ENCODE measurements at regions not wholly inside any gene's neighbourhood (a gene's known extent, or its start where the extent isn't known, plus 50 kb on each side); places are given as distances from the start of the nearest gene placed in this dataset.
"Not testable (repeated sequence)": the region's sequence is repeated elsewhere in the genome, so short reads cannot be mapped to it uniquely, and the experiment has no call there.

DNA sequence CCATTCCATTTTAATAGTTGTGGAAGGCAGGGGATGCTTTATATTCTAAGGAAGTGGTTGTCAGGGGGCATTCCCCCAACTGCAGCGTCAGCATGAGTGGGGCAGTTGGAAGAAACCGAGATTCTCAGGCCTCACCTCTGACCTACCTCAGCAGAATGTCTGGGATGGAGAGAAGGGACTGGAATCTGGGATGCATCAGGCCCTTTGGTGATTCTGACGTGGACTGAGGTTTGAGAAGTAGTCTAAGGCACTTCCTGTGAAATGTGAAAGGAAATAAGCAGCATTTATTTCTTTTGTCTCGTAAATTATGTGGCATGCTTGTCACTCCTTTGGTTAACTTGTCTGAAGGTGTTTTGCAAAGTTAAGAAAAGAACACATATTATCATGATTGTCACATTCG is 540.7 kb upstream of the NETO1 start:
- DNase-seq: no peak

DNA sequence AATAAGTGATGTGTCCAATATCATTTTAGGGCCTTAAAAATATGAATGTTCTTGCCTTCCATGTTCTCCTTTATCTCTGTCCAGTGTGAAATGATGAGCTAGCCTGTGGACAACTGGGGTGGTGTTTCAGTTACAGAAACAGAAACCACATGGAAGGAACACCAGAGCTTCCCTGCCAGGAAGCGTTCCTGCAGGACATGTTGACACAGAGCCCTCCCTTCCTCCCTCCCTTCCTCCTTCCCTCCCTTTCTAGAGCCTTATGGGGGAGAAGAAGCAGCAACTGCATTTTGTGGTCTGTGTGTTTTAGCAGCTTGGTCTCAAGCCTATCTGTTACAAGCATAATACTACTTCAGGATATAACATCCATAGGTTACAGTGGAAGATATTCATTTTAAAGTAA is 539.7 kb upstream of the NETO1 start:
- DNase-seq: no peak

- DNase-seq: no peak
These were observed 516.5 kb upstream of the NETO1 start for GRCh38 chr18:73384246-73384645.

GRCh38 chr18:73381699-73382036 is 513.9 kb upstream of the NETO1 start:
- no peak for DNase-seq

DNA sequence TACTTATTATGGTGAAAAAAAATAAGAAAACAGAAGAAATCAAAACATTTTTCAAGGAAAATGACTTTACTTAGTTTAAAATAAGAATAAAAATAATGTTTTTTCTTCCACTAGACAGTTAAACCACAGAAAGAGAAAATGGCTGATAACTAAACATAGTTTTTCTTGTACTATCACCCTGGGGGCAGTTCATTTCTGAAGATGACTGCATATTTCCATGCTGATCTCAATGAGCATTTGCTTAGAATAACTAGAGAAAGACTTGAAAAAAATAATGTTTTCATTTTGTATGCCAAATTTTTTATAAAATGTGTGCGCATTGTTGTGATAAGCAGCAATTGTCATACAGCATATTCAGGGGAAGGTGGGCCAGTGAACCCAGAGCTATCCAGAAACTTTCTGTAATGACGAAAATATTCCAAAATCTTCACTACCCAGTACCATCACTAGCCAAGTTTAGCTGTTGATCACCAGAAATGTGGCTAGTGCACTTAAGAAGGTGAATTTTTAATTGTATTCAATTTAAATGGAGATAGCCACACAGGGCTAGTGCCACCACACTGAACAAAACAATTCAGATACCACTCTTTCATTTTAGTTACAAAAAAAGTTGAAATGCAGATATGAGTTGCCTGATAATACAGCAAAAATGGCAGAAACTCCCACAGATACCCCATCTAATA is 513.4 kb upstream of the NETO1 start:
- DNase-seq: no peak

- no peak for DNase-seq
These were observed 498.9 kb upstream of the NETO1 start for GRCh38 chr18:73366713-73367112.

GRCh38 chr18:73365018-73365417 is 497.2 kb upstream of the NETO1 start:
- no peak for DNase-seq

- no peak for DNase-seq
These were observed 487.3 kb upstream of the NETO1 start for GRCh38 chr18:73355121-73355520.

- no peak for DNase-seq
These were observed 484.8 kb upstream of the NETO1 start for GRCh38 chr18:73352546-73352945.

DNA sequence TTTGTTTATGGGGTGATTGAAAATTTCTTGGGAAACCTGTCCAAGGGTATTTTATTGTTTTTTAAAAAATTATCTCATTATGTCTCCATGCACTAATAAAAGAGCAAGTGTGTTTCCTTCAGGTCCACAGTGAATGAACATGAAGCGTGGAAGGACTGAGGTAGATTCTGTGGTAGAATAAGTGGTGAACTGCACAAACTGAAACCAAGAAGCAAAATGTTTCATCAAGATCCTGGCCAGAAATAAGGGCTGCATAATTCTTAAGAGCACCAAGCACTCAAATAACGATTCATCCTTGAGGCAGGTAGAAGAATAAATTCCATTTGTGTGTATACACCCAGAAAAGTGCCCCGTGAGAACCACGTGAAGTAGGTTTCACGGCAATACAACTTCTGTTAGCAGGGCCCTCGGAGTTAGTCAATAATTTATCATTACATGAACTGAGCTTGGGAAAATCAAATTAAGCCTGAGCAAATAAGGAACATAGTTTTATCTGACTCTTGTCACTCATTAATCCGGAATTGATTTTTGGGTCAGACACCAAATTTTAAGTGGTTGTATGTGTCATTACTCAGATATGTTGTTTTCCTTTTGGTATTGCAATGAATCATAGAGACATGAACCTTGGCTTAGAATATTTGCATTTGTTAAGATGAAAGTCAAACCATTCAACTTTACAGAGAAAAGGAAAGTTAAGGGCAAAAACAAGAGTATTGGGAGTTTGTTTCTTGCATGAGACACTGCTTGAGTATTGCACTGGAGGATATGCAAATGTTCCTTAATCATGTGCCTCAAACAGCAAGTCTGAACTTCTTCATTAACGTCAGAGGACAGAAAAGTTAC is 472.6 kb upstream of the NETO1 start:
- DNase-seq: no peak

GRCh38 chr18:73331212-73331772 is 463.5 kb upstream of the NETO1 start:
- no peak for DNase-seq

- DNase-seq: not testable (repeated sequence)
These were observed 462.3 kb upstream of the NETO1 start for GRCh38 chr18:73330106-73330505.

DNA sequence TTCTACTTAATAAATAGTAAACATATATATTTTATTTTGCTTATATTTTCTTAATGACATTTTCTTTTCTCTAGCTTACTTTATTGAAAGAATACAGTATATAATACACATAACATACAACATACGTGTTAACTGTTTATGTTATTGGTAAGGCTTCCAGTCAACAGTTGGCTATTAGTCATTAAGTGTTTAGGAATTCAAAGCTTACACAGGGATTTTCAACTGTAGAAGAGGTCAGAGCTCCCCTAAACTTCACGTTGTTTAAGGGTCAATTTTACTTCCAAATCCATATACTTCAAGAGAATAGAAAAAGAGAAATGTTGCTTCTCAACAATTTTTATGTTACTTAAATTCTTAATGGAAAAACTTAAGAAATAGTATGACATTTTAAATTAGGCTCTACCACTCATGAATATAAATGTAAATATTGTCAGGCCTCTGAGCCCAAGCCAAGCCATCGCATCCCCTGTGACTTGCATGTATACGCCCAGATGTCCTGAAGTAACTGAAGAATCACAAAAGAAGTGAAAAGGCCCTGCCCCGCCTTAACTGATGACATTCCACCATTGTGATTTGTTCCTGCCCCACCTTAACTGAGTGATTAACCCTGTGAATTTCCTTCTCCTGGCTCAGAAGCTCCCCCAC is 456.5 kb upstream of the NETO1 start:
- DNase-seq: not testable (repeated sequence)

DNA sequence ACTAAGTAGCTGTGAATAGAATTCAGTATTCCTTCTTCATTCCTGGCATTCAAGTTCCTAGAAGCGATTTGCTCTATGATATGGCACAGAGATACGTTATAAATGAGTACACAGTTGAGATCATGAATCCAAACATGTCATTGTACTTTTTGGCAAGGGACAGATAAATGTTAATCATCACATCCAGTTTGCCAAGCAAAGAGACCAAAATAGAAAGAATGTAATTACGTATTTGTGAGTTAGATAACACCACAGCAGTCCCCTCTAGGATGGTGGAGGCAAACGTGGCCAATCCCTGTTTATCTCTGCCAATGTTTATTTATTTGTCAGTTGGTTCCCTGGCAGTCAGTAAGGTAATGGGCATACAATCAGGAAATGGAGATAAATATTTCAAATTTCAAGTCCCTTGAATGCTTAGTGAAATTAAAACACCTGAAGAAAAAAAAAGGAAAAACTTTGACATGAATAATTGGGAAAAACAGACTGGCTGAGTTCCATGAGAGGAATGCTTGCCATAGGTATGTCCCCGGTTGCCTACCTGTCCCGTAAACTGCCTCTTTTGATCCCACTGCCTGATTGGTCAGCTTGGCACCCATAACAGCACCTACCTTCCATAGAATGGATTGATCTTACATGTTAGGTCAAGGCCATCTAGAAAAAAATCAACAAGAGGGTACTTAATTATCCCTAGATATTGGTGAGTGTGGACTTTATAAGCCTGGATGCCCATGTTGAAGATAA is 451.1 kb upstream of the NETO1 start:
- no peak for DNase-seq

DNA sequence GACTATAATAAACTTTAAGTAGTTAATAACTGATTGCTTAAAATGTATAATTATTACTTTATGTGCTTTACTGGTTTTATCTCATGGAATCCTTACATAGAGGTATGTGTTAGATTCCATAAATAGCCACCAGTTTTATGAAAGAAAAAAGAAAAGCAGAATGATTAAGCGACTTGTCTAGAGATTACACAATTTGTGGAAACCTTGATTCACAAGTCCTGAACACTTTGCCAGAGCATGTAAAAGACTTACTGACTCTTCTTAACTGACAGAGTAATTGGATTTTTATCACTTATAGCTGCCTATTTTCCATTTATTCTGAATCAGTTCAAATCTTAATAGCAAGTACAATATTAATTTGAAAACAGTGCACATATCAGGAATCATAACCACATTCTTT is 448.7 kb upstream of the NETO1 start:
- DNase-seq: no peak

DNA sequence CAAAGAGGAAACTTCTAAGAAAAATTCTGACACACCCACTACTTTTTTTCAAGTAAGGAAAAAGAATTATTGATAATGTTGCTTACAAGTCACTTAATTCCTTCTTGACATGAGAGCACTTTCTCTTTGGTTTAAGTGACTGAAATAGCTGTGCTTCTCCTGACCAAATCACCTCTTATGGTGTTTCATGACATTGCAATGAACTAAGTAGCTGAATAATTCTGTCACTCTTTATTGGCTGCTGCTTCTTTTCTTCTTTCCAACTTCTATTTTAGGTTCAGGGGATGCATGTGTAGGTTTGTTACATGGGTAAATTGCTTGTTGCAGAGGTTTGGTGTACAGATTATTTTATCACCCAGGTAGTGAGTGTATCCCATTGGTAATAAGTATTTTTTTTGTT is 447.6 kb upstream of the NETO1 start:
- DNase-seq: no peak

GRCh38 chr18:73313476-73313875 is 445.7 kb upstream of the NETO1 start:
- no peak for DNase-seq

GRCh38 chr18:73296686-73297085 is 428.9 kb upstream of the NETO1 start:
- DNase-seq: no peak

DNA sequence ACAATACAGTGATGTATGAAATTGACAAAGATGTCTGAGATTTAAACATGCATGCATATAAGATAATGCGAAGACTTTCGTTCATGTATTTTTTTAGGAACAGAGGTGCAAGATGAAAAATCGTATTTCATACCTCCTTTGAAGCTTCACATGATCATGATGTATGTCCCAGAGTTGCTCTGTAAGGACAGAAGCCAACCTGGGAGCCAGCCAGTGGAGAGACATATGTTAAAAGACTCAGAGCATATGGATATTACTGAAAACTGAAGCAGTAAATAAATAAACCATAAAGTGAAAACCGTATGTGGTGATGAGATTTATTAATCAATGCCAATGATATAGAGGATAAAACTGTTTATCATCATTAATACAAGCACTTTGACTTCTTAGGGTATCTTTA is 424.4 kb upstream of the NETO1 start:
- no peak for DNase-seq

DNA sequence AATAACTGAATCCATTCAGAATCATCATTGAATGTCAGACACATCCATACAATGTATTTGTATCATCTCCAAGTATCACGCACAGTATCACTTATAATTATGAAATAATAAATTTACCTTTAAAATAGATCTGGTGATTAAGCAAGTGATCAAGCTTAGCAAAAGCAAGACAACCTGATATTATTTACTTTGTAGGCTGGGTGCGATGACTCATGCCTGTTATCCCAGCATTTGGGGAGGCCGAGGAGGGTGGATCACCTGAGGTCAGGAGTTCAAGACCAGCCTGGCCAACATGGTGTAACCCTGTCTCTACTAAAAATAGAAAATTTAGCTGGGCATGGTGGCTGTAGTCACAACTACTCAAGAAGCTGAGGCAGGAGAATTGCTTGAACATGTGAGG is 421.0 kb upstream of the NETO1 start:
- no peak for DNase-seq

DNA sequence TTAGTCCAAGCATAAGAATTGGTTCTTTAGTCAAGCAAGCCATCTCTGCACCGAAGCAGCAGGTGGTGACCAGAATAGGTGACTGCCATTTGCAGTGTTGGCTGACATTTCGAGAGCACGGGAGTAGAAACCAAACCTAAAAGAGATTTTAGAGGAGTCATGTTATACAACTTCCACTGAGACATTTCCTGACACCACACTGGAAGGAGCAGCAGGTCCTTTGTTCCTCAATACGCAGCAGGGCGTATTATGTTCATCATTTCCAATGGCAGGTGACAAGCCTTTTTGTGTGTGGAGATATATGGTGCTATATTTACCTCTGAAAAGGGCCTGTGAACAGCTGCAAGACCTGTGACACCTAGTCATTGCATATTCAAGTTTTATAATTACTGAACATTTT is 418.8 kb upstream of the NETO1 start:
- DNase-seq: no peak

DNA sequence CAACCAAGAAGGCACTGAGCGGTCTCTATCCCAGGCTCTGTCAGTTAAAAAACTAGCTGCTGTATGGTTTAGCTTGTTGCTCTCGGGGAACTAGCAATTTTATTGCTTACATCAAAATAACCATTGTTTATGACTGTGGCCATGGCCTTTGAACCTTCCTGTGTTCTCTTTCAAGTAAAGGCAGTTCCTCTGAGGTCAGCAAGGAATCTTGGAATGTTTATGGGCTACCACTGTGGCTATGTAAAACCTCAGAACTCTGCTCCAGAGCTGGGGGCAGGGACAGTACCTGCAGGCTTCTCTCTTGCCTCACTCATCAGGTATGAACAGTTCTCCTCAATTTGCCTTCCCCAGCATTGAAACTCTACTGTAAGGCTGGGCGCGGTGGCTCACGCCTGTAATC is 416.0 kb upstream of the NETO1 start:
- no peak for DNase-seq

DNA sequence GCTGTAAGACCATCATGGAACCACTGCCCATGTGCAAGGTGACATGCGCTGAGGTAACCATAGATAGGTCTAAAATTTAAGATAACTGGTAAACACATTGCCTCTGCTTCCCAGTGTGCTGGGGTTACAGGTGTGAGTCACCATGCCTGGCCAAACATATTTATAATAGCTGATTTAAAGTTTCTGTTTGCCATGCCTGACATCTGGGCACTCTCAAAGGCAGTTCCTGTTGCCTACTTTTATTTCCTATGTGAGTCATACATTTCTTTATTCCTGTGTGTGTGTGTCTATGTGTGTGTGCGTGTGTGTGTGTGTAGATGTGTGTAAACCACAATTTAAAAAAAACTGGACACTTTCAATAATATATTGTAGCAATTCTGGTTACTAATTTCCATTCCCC is 415.2 kb upstream of the NETO1 start:
- no peak for DNase-seq

Measured in activated T-cell treated with anti-CD3 and anti-CD28 coated beads, Interleukin-2, amount 50 U/mL, for 1 hour (primary cell).